Suprapubic skin (tissue), 4 donors: ENCODE measurements at regions not wholly inside any gene's neighbourhood (a gene's known extent, or its start where the extent isn't known, plus 50 kb on each side); places are given as distances from the start of the nearest gene placed in this dataset.

Experiments
- DNase-seq, 2 donors: peaks; one replicate each; pipeline ENCODE4 v3.0.0-alpha.2; 2019; ENCODE audit warnings: low spot score in 2 of 2
- H3K27ac ChIP-seq: fragments of 200-600 bp; sonication (generic); one replicate; pipeline ENCODE4 v1.5.1; 2019
- H3K27me3 ChIP-seq: fragments of 200-600 bp; sonication (generic); one replicate; pipeline ENCODE4 v1.5.1; 2019
- H3K36me3 ChIP-seq: fragments of 200-600 bp; sonication (generic); one replicate; pipeline ENCODE4 v1.5.1; 2019
- H3K4me1 ChIP-seq: fragments of 200-600 bp; sonication (generic); one replicate; pipeline ENCODE4 v1.5.1; 2019
- H3K4me3 ChIP-seq: fragments of 200-600 bp; sonication (generic); one replicate; pipeline ENCODE4 v1.5.1; 2019; ENCODE audit warnings: mild to moderate bottlenecking
- H3K9me3 ChIP-seq: fragments of 200-600 bp; sonication (generic); one replicate; pipeline ENCODE4 v1.5.1; 2019
- EP300 ChIP-seq: sonication (generic); formaldehyde crosslinking; IDR thresholded peaks from one replicate; pipeline ENCODE4 v1.6.1; 2017; ENCODE audit warnings: antibody characterized with exemption
- POLR2A ChIP-seq, 2 donors: fragments of 450-650 bp; IDR thresholded peaks; one replicate each; pipeline ENCODE4 v1.6.1; 2017; ENCODE audit warnings: antibody characterized with exemption in 2 of 2, mild to moderate bottlenecking in 2 of 2, moderate library complexity in 2 of 2
- POLR2AphosphoS5 ChIP-seq, 3 donors: sonication (generic); formaldehyde crosslinking; IDR thresholded peaks; one replicate each; pipeline ENCODE4 v1.6.1; 2017; ENCODE audit warnings: antibody characterized with exemption in 3 of 3
- WGBS: methylation state at CpG from one replicate; pipeline ENCODE4 v1.1.5; 2018; 5-methylcytosine and 5-hydroxymethylcytosine counted together
- TF ChIP-seq, protein P1 (sequence below), 2 donors: fragments of 200-600 bp in 1 of 2; fragments of 450-650 bp in 1 of 2; sonication (generic) in 1 of 2; IDR thresholded peaks; one replicate each; pipeline ENCODE4 v1.5.1; 2016 to 2019; ENCODE audit warnings: antibody characterized with exemption in 2 of 2, mild to moderate bottlenecking in 1 of 2, moderate library complexity in 1 of 2

DNA sequence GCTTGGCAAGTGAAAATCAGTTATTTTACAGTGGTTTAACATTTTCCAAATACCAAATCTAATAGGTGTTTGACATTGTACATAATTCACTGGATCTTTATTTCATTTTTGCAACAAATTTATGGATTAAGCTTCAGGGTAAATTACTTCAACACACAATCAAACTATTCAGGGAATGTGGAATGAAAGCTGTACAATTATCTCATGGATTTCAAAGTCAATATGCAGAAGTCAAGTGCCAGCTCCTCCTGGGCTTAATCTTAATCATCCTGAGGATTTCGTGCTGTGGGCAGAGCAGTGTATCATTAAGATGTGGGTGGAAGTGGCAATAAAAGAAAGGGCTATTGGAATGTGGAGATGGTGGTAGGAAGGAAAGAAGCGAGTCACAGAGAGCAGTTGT, 548.8 kb downstream of the COL12A1 start:
- Histone ChIP-seq H3K27me3 (no peaks in the 10 kb centered on the region), H3K36me3 (no peaks in the 10 kb centered on the region), H3K4me3 (no peak overlapping the region), H3K9me3 (peaks cover 5% of the 10 kb centered on the region), H3K4me1 (no peaks in the 10 kb centered on the region), H3K27ac (no peak overlapping the region)
- DNase-seq, result no peak
- no peak for TF ChIP-seq EP300
- TF ChIP-seq, protein P1, sequence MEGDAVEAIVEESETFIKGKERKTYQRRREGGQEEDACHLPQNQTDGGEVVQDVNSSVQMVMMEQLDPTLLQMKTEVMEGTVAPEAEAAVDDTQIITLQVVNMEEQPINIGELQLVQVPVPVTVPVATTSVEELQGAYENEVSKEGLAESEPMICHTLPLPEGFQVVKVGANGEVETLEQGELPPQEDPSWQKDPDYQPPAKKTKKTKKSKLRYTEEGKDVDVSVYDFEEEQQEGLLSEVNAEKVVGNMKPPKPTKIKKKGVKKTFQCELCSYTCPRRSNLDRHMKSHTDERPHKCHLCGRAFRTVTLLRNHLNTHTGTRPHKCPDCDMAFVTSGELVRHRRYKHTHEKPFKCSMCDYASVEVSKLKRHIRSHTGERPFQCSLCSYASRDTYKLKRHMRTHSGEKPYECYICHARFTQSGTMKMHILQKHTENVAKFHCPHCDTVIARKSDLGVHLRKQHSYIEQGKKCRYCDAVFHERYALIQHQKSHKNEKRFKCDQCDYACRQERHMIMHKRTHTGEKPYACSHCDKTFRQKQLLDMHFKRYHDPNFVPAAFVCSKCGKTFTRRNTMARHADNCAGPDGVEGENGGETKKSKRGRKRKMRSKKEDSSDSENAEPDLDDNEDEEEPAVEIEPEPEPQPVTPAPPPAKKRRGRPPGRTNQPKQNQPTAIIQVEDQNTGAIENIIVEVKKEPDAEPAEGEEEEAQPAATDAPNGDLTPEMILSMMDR (IDR thresholded peaks at IDR 0.05), result no peak
- no peak for TF ChIP-seq POLR2A (IDR thresholded peaks at IDR 0.05)
- no peak for TF ChIP-seq POLR2AphosphoS5 (IDR thresholded peaks at IDR 0.05)
- 49% methylated on average over 2 of the region's 2 CpGs for WGBS

DNA sequence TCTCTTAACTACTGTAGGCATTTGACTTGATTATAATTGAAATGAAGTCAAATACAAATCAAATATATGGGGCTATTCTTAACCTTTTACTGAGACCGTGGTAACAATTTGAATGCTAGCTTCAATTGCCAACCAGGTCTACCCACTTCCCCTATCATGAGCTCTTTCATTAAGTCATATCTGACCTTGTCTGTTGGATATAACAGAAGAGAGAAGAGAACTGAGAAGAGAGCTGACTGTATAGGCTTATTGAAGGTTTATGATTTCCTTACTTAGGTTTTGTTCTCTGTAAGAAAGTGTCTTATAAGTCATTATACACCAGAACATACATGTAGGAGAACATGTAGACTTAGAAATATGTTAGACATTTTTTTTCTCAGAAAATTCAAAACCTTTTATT, 549.4 kb downstream of the COL12A1 start:
- WGBS, result 85% methylated on average over 1 of the region's 1 CpG

DNA sequence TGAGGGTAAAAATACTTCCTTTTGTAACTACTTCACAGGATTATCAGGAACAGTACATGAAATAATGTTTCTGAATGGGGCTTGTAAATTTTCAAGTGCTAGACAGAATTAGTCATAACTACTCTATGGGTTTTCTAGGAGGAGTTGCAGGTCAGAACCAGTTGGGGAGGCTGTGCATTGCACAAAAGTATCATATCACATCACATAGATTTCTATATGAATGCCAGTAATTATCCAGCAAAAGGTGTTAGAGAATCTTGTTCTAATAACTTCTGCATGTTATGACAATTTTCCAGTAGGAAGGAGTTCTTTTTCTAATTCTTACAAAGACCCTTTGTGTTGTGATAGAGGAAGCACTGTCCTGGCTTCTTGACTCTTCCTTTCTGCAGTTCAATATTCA, 551.6 kb downstream of the COL12A1 start:
- no peak for TF ChIP-seq POLR2A (IDR thresholded peaks at IDR 0.05)
- TF ChIP-seq EP300, result no peak
- Histone ChIP-seq H3K9me3 (no peaks in the 10 kb centered on the region), H3K4me3 (no peak overlapping the region), H3K27me3 (no peaks in the 10 kb centered on the region), H3K4me1 (no peaks in the 10 kb centered on the region), H3K27ac (no peak overlapping the region), H3K36me3 (no peaks in the 10 kb centered on the region)
- DNase-seq, result no peak

More for the DNA sequence above, 549.4 kb downstream of the COL12A1 start:
- no peak overlapping the region for H3K27ac ChIP-seq
- DNase-seq, result no peak
- H3K36me3 ChIP-seq, result no peaks in the 10 kb centered on the region
- H3K27me3 ChIP-seq, result no peaks in the 10 kb centered on the region
- H3K9me3 ChIP-seq, result peaks cover 5% of the 10 kb centered on the region
- TF ChIP-seq POLR2A (IDR thresholded peaks at IDR 0.05) (no peak), POLR2AphosphoS5 (IDR thresholded peaks at IDR 0.05) (no peak), EP300 (no peak)
- TF ChIP-seq, protein P1 (IDR thresholded peaks at IDR 0.05), result no peak
- H3K4me1 ChIP-seq, result no peaks in the 10 kb centered on the region
- no peak overlapping the region for H3K4me3 ChIP-seq

DNA sequence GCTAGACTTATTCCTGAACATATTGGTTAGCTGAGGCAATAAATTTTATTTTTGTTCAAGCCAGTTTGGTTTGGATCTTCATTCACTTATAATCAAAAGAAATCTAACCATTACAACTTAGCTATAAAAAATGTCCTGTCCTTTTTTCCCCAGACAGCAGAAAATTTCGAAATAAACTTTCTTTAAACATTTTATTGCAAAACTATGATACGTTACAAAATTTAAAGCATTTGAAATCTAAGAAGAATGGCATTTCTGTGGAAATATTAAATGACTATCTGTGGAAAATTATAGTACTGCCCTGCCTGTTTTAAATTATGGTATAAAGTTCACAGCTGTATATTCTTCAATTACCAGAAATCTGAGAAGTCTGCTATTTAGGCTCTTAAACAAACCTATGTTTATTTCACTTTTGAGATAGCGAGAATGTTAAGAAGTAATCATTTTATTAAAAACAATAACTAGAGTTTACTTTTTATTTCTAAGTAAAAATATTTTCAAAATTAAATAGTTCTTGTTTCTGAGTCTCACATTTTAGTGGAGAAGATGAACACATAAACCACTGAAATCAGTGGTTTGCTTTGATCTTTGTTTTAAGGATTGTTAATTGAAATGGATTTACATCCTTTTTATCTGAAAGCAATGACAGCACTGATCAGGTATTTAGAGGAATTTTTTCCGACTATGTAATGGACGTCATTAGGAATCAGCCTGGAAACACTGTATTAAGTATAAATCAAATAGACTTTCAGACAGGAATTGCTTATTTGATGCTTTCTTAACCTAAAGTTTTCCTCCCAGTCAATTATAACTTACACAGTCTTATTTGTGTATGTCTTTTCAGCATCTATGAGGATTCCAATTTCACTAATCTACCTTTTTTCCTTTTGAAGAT, 553.7 kb downstream of the COL12A1 start:
- Histone ChIP-seq H3K27ac (no peak overlapping the region), H3K27me3 (no peaks in the 10 kb centered on the region), H3K4me3 (no peak overlapping the region), H3K36me3 (no peaks in the 10 kb centered on the region), H3K4me1 (no peaks in the 10 kb centered on the region), H3K9me3 (peaks cover 3% of the 10 kb centered on the region)
- TF ChIP-seq POLR2AphosphoS5 (IDR thresholded peaks at IDR 0.05), result no peak
- no peak for TF ChIP-seq EP300
- TF ChIP-seq, protein P1 (IDR thresholded peaks at IDR 0.05), result no peak
- TF ChIP-seq POLR2A (IDR thresholded peaks at IDR 0.05), result no peak
- WGBS, result 67% methylated on average over 5 of the region's 5 CpGs
- DNase-seq, result no peak

DNA sequence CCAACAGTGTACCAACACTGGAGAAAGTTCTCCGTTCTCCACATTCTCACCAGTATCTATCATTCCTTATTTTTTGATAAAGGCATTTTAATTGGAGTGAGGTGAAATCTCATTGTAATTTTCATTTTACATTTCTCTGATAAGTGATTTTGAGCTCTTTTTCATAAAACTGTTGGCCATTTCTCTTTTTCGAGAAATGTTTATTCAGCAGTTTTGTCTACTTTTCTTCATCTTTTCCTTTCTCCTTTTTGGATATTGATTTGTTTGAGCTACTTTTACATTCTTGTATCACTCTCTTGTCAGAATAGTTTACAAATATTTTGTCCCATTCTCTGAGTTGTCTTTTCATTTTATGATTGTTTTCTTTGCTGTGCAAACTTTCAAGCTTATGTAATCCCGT, 555.2 kb downstream of the COL12A1 start:
- peaks cover 3% of the 10 kb centered on the region for H3K9me3 ChIP-seq
- TF ChIP-seq POLR2A (IDR thresholded peaks at IDR 0.05), result no peak
- TF ChIP-seq POLR2AphosphoS5 (IDR thresholded peaks at IDR 0.05), result no peak
- TF ChIP-seq, protein P1 (IDR thresholded peaks at IDR 0.05), result no peak
- TF ChIP-seq EP300, result no peak
- H3K4me1 ChIP-seq, result no peaks in the 10 kb centered on the region
- no peaks in the 10 kb centered on the region for H3K27me3 ChIP-seq
- no peak overlapping the region for H3K27ac ChIP-seq
- no peak for DNase-seq
- no peak overlapping the region for H3K4me3 ChIP-seq
- H3K36me3 ChIP-seq, result no peaks in the 10 kb centered on the region
- WGBS, result 96% methylated on average over 3 of the region's 3 CpGs
